GM12878 (cell line): ENCODE measurements at regions not wholly inside any gene's neighbourhood (a gene's known extent, or its start where the extent isn't known, plus 50 kb on each side); places are given as distances from the start of the nearest gene placed in this dataset.

Source experiments
- POLR2A ChIP-seq: IDR thresholded peaks from 2 replicates; pipeline ENCODE4 v1.6.1; 2011; ENCODE audit warnings: low read depth, mild to moderate bottlenecking, low read length
- TF ChIP-seq, protein P1 (sequence below), 3 experiments: IDR thresholded peaks in 2 of 3; conservative IDR thresholded peaks in 1 of 3; 2 replicates each; pipeline ENCODE4 v1.5.1; 2011; ENCODE audit warnings: low read depth in 3 of 3, low read length in 3 of 3, mild to moderate bottlenecking in 3 of 3, control low read depth in 2 of 3, moderate library complexity in 2 of 3, inconsistent platforms in 1 of 3, mixed read lengths in 1 of 3; ENCODE audit not compliant: control insufficient read depth in 2 of 3, insufficient read depth in 1 of 3; ENCODE audit errors: extremely low read depth in 1 of 3

- TF ChIP-seq, protein P1, sequence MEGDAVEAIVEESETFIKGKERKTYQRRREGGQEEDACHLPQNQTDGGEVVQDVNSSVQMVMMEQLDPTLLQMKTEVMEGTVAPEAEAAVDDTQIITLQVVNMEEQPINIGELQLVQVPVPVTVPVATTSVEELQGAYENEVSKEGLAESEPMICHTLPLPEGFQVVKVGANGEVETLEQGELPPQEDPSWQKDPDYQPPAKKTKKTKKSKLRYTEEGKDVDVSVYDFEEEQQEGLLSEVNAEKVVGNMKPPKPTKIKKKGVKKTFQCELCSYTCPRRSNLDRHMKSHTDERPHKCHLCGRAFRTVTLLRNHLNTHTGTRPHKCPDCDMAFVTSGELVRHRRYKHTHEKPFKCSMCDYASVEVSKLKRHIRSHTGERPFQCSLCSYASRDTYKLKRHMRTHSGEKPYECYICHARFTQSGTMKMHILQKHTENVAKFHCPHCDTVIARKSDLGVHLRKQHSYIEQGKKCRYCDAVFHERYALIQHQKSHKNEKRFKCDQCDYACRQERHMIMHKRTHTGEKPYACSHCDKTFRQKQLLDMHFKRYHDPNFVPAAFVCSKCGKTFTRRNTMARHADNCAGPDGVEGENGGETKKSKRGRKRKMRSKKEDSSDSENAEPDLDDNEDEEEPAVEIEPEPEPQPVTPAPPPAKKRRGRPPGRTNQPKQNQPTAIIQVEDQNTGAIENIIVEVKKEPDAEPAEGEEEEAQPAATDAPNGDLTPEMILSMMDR (IDR thresholded peaks at IDR 0.05 in 2 of 3, conservative IDR thresholded peaks at IDR 0.05 in 1 of 3; ENCODE audit: control insufficient read depth in 2 of 3, extremely low read depth in 1 of 3, insufficient read depth in 1 of 3, low read depth in 3 of 3, low read length in 3 of 3), result no peak
- no peak for TF ChIP-seq POLR2A
These were observed 381.3 kb downstream of the CTTN start for GRCh38 chr11:70779433-70780245.
